GM20000 (cell line): ENCODE measurements at regions not wholly inside any gene's neighbourhood (a gene's known extent, or its start where the extent isn't known, plus 50 kb on each side); places are given as distances from the start of the nearest gene placed in this dataset.
"Not testable (repeated sequence)": the region's sequence is repeated elsewhere in the genome, so short reads cannot be mapped to it uniquely, and the experiment has no call there.

Experiments
- DNase-seq: peaks from one replicate; pipeline ENCODE4 v3.0.0; 2012; ENCODE audit warnings: low spot score
- CTCF ChIP-seq: IDR thresholded peaks from 2 replicates; pipeline ENCODE4 v1.5.1; 2012; ENCODE audit warnings: mild to moderate bottlenecking, control low read depth; ENCODE audit errors: extremely low read depth, missing control alignments

GRCh38 chr1:192889082-192889481 is 80.2 kb downstream of the RGS2 start:
- TF ChIP-seq CTCF, result no peak
- no peak for DNase-seq

GRCh38 chr1:192890134-192890533 is 81.3 kb downstream of the RGS2 start:
- DNase-seq, result no peak
- no peak for TF ChIP-seq CTCF

- DNase-seq, result no peak
- no peak for TF ChIP-seq CTCF
These were observed 84.1 kb downstream of the RGS2 start for GRCh38 chr1:192892934-192893333.

- DNase-seq, result not testable (repeated sequence)
These were observed 86.6 kb downstream of the RGS2 start for GRCh38 chr1:192895487-192895886.

- TF ChIP-seq CTCF, result no peak
- DNase-seq, result no peak
These were observed 87.5 kb downstream of the RGS2 start for GRCh38 chr1:192896376-192896775.

GRCh38 chr1:192901500-192901899 is 92.7 kb downstream of the RGS2 start:
- DNase-seq, result no peak
- TF ChIP-seq CTCF, result no peak

GRCh38 chr1:192903142-192903541 is 94.3 kb downstream of the RGS2 start:
- DNase-seq, result no peak
- no peak for TF ChIP-seq CTCF

GRCh38 chr1:192904438-192904895 is 95.6 kb downstream of the RGS2 start:
- DNase-seq, result no peak
- no peak for TF ChIP-seq CTCF
